IPS-18a (cell line): ENCODE measurements at regions not wholly inside any gene's neighbourhood (a gene's known extent, or its start where the extent isn't known, plus 50 kb on each side); places are given as distances from the start of the nearest gene placed in this dataset.
"Not testable (repeated sequence)": the region's sequence is repeated elsewhere in the genome, so short reads cannot be mapped to it uniquely, and the experiment has no call there.

Experiments used
- H3K27ac ChIP-seq: one replicate; pipeline ENCODE4 v1.5.1; 2013; ENCODE audit warnings: low read length
- H3K27me3 ChIP-seq: one replicate; pipeline ENCODE4 v1.6.1; 2013; ENCODE audit warnings: mild to moderate bottlenecking, low read length; ENCODE audit not compliant: control insufficient read depth, insufficient read depth
- H3K36me3 ChIP-seq: one replicate; pipeline ENCODE4 v1.6.1; 2013; ENCODE audit warnings: low read depth, low read length; ENCODE audit not compliant: control insufficient read depth
- H3K4me1 ChIP-seq: one replicate; pipeline ENCODE4 v1.6.1; 2013; ENCODE audit warnings: low read depth, low read length; ENCODE audit not compliant: control insufficient read depth
- H3K4me3 ChIP-seq: one replicate; pipeline ENCODE4 v1.5.1; 2013; ENCODE audit warnings: low read length
- H3K9ac ChIP-seq: one replicate; pipeline ENCODE4 v1.6.1; 2013; ENCODE audit warnings: mild to moderate bottlenecking, low read length, moderate library complexity
- H3K9me3 ChIP-seq: one replicate; pipeline ENCODE4 v1.6.1; 2013; ENCODE audit warnings: low read depth, low read length; ENCODE audit not compliant: control insufficient read depth

DNA sequence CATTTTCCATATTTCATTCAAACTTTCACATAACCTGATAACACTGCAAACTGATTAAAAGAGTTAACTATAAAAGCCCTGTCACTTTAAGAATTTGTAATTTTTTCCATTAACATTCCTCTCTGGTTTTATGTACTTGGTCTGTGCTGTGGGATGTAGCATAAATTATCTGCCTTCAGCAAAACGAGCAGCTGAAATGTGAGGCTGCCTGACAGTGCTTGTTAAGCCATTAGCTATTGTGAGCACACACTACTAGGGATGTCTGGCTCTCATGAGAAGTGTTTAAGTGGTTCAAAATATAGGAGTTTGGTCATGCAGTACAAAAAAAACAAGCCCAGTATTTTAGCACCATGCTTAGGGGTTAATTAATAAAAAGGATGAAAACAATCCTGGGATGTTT, 63.0 kb downstream of the HOXA1 start:
- Histone ChIP-seq H3K27ac (no peak overlapping the region), H3K4me3 (no peak overlapping the region), H3K27me3 (peaks cover 34% of the 10 kb centered on the region), H3K9ac (no peak overlapping the region), H3K36me3 (no peaks in the 10 kb centered on the region), H3K4me1 (peaks cover 22% of the 10 kb centered on the region), H3K9me3 (no peaks in the 10 kb centered on the region)

DNA sequence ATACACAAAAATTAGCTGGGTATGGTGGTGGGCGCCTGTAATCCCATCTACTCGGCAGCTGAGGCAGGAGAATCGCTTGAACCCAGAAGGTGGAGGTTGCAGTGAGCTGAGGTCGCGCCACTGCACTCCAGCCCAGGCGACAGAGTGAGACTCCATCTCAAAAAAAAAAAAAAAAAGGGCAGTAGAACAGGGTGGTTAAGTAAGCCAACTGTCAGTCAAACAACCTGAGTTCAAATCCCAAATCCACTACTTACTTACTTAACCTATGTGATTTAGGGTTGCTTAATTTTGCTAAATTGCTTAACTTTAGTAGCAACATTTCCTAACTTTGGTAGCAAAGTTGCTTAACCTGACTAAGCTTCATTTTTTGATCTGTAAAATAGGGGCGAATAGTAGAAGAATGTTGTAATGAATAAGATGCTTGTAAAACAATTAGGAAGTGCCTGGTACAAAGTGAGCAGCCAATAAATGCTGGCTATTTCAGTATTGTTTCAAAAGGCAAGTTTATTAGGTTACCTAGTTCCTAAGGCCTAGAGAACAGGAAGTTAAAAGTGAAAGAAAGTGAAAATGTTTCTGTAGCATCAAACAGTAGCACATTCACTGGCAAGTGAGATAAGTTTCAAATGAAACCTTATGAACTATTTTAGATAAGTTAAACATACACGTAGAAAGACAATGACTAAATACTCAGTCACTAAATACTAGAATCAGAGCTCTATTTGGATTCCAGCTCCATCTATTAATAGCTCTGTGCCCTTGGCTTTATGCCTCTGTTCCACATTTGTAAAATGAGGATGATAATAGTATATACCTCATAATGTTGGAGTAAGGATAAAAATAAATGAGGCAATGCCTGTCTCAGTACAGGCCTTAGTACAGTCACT, 64.3 kb downstream of the HOXA1 start:
- Histone ChIP-seq H3K4me3 (no peak overlapping the region), H3K4me1 (peaks cover 22% of the 10 kb centered on the region), H3K36me3 (no peaks in the 10 kb centered on the region), H3K27ac (no peak overlapping the region), H3K27me3 (peaks cover 45% of the 10 kb centered on the region), H3K9me3 (no peaks in the 10 kb centered on the region), H3K9ac (no peak overlapping the region)

DNA sequence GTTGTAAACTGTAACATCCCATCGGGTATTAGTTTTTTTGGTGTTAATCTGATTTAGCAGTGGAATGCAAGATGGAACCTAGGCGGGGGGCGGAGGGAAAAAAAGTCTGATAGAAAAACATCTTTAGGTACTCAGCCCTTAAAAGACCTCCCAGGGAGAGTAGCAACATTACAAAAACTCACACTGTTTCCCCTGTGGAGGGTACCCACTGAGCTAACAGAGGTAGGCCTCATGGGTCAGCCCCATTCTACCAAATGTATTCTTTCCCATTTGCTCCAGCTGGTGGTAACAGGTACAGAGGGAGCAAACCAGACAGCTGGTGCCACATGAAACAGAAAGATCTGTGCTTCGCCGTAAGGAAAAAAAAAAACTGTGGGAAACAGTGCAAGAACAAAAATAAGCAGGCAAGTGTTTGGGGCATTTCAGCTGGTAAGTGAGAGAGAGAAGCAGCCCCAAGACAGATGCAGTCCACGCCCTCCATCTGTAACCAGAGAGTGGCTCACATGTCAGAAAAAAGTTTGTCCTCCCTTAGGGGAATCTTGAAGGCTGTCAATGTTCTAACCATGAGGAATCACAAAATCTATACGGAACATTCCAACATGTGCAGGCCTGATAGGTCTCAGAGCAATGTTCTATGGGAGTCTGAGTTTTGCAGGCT, 65.3 kb downstream of the HOXA1 start:
- Histone ChIP-seq H3K36me3 (no peaks in the 10 kb centered on the region), H3K27me3 (peaks cover 45% of the 10 kb centered on the region), H3K9ac (no peak overlapping the region), H3K4me1 (peaks cover 22% of the 10 kb centered on the region), H3K9me3 (no peaks in the 10 kb centered on the region), H3K4me3 (no peak overlapping the region), H3K27ac (no peak overlapping the region)

DNA sequence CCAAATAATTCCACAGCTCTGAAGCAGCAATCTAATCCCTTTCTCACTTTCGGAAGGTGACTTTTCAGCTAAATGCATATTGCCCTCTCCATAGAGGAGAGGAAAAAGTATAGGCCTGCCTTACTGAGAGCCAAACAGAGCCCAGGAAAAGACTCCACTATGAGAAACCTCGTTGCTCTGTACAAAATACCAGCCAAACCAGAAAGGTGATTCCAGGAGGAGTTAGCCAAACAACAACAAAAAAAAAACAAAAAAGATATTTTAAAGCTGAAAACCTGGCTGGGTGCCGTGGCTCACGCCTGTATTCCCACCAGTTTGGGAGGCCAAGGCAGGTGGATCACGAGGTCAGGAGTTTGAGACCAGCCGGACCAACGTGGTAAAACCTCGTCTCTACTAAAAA, 70.5 kb downstream of the HOXA1 start:
- Histone ChIP-seq H3K27me3 (peaks cover 37% of the 10 kb centered on the region), H3K36me3 (no peaks in the 10 kb centered on the region), H3K4me1 (peaks cover 10% of the 10 kb centered on the region), H3K9ac (no peak overlapping the region), H3K9me3 (no peaks in the 10 kb centered on the region), H3K27ac (no peak overlapping the region), H3K4me3 (no peak overlapping the region)

DNA sequence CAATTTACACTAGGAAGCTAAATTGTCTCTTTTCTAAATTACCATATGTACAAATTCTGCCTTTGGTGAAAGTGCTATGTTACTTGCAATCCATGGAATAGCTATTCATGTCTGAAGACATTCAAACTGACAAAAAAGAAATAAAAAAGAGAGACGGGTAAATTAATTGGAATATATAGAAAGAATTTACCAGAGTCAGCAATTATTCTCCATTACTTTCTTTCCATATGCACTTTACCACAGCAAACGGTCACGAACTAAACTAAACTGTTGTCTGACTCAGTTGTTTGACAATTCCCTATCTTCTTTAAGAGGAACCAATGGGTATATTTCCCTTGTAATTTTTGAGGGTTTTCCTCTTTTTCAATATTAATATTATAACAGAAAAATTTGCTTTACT, 85.7 kb downstream of the HOXA1 start:
- H3K4me3 ChIP-seq, result no peak overlapping the region
- peaks cover 5% of the 10 kb centered on the region for H3K9me3 ChIP-seq

DNA sequence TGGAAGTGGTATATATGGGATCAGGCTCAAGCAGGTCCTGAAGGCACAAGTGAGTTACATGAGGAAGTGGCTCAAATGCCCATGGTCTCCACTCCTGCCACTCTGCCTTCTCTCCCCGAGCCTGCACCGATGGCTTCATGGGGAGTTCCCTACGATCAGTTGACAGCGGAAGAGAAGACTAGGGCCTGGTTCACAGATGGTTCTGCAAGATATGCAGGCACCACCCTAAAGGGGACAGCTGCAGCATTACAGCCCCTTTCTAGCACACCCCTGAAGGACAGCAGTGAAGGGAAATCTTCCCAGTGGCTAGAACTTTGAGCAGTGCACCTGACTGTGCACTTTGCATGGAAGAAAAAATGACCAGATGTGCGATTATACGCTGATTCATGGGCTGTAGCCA, 95.3 kb downstream of the HOXA1 start:
- peaks cover 5% of the 10 kb centered on the region for H3K9me3 ChIP-seq
- H3K27me3 ChIP-seq, result peaks cover 22% of the 10 kb centered on the region
- no peaks in the 10 kb centered on the region for H3K36me3 ChIP-seq
- no peak overlapping the region for H3K4me3 ChIP-seq
- no peak overlapping the region for H3K9ac ChIP-seq
- no peak overlapping the region for H3K27ac ChIP-seq
- peaks cover 6% of the 10 kb centered on the region for H3K4me1 ChIP-seq

More for the DNA sequence above, 85.7 kb downstream of the HOXA1 start:
- no peak overlapping the region for H3K27ac ChIP-seq
- H3K27me3 ChIP-seq, result no peaks in the 10 kb centered on the region
- no peak overlapping the region for H3K9ac ChIP-seq
- H3K36me3 ChIP-seq, result no peaks in the 10 kb centered on the region
- H3K4me1 ChIP-seq, result no peaks in the 10 kb centered on the region

DNA sequence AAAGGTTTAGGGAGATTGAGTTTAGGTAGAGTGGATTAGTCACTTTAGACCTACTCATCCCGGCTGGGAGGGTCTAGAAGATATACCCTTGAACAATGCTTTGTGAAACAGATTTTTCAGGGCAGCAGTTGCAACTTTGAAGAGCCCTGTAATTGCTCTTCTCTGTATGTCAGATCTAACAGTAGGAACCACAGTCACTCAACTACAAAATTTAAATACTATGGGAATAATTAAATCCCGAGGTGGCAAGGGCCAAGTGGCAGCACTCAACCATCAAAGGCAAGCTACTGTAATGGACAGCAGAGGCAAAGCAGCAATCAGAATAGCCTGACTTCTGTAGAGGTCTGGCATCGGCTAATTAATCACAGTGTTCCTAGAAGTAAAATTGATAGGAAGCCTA, 97.5 kb downstream of the HOXA1 start:
- not testable (repeated sequence) for H3K27ac ChIP-seq, H3K9me3 ChIP-seq, H3K36me3 ChIP-seq, H3K4me3 ChIP-seq, H3K9ac ChIP-seq
- H3K27me3 ChIP-seq, result peaks cover 44% of the 10 kb centered on the region
- peaks cover 19% of the 10 kb centered on the region for H3K4me1 ChIP-seq

DNA sequence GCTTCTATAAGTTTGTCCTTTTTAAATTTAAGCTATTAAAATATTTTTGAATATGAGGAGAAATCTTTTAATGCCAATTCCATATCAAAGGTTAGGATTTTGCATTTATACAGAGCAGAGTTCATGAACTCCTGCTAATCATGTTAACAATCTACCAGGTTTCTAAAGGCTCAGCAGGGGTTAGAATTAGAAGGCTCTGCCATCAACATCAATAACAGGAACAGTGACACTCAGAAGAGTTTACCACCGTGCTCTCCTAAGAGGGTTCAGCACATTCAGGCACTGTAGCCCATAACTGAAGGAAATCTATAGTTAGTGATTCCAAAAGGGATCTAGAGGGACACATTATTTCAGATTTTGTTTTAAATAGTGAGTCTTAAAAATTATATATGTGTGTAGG, 100.1 kb downstream of the HOXA1 start:
- peaks cover 50% of the 10 kb centered on the region for H3K27me3 ChIP-seq
- H3K36me3 ChIP-seq, result no peaks in the 10 kb centered on the region
- no peak overlapping the region for H3K4me3 ChIP-seq
- no peak overlapping the region for H3K9ac ChIP-seq
- peaks cover 5% of the 10 kb centered on the region for H3K9me3 ChIP-seq
- H3K4me1 ChIP-seq, result peaks cover 19% of the 10 kb centered on the region
- no peak overlapping the region for H3K27ac ChIP-seq

DNA sequence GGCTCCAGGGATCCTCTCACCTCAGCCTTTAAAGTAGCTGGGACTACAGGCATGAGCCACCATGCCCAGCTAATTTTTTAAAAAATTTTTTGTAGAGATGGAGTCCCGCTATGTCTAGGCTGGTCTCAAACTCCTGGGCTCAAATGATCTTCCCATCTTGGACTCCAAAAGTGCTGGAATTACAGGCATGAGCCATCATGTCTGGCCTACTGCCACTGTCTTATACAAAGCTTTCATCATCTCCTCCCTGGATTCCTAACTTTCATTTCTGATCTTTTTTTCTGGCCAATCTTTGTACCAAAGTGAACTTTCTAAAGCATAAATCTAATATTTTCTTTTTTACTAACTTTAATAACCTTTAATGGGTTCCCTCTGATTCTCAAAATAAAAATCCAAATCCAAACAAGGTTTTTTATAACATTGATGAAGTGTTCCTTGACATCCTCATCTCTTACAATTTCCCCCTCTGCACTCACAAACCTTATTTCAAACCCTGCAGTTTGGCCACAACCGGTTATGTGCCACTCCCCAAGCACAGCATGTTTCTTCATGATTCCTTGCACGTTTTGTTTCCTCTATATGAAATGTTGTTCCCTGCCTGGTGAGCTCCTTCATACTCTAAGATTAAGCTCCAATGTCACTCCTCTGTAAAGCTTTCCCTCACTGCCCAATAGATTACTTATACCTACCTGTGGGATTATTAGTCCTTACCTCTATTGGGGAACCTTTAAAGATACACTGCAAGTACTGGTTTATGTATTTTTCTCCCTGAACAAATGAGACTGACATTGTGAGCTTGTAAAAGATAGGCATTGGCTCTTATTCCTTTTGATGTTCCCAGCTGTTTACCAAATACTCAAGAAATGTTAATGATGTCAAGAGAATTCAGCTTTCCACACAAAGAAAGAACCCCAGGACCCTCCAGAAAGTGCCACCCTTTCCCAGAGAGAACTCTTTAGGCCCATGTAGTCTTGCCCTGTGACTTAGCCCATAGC, 101.7 kb downstream of the HOXA1 start:
- Histone ChIP-seq H3K36me3 (no peaks in the 10 kb centered on the region), H3K9me3 (peaks cover 5% of the 10 kb centered on the region), H3K27ac (no peak overlapping the region), H3K27me3 (peaks cover 50% of the 10 kb centered on the region), H3K4me1 (peaks cover 19% of the 10 kb centered on the region), H3K4me3 (no peak overlapping the region), H3K9ac (no peak overlapping the region)

DNA sequence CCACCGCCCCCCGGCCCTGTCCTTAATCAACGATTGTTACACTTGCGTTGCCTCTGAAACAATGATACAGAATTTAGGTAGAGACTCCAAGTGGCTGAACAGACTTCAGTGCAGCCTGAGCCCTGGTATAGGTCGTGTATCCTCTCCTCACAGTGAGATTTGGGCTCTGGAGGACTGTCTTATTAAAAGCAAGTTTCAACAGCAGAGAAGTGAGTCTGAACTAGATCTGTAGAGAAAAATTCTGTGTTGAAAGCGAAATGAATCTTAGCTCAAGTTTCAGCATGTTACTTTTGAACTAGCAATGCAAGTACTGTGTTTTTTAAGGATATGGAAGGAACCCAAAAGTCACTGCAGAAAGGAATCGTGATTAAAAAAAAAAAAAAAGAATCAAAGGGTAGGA, 103.1 kb downstream of the HOXA1 start:
- Histone ChIP-seq H3K9ac (no peak overlapping the region), H3K27me3 (peaks cover 50% of the 10 kb centered on the region), H3K9me3 (no peaks in the 10 kb centered on the region), H3K27ac (no peak overlapping the region), H3K4me1 (peaks cover 19% of the 10 kb centered on the region), H3K36me3 (no peaks in the 10 kb centered on the region), H3K4me3 (no peak overlapping the region)

DNA sequence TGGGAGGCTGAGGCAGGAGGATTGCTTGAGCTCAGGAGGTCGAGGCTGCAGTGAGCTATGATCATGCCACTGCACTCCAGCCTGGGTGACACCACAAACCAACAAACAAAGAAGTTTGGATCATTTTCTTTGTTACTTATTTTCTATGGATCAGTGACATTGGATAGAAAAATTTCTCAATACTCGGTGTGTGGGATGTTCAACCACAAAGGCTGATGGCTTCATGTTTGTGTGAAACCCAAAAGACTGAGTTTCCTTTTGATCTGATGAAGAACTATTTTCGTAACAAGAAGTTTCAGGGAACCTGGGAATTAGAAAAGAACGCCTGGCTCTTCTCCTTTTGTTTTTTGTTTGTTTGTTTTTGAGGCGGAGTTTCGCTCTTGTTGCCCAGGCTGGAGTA, 104.0 kb downstream of the HOXA1 start:
- H3K4me3 ChIP-seq, result no peak overlapping the region
- peaks cover 42% of the 10 kb centered on the region for H3K27me3 ChIP-seq
- H3K9me3 ChIP-seq, result no peaks in the 10 kb centered on the region
- peaks cover 19% of the 10 kb centered on the region for H3K4me1 ChIP-seq
- no peak overlapping the region for H3K9ac ChIP-seq
- no peak overlapping the region for H3K27ac ChIP-seq
- H3K36me3 ChIP-seq, result no peaks in the 10 kb centered on the region
